Esophagus muscularis mucosa (tissue), 4 donors: ENCODE measurements at regions not wholly inside any gene's neighbourhood (a gene's known extent, or its start where the extent isn't known, plus 50 kb on each side); places are given as distances from the start of the nearest gene placed in this dataset.

ENCODE experiments used
- CTCF ChIP-seq, 3 experiments: fragments of 200-600 bp in 2 of 3; fragments of 450-650 bp in 1 of 3; sonication (generic) in 2 of 3; IDR thresholded peaks; one replicate each; pipeline ENCODE4 v1.5.1; 2017 to 2019; ENCODE audit warnings: antibody characterized with exemption in 3 of 3, mild to moderate bottlenecking in 2 of 3, moderate library complexity in 1 of 3
- EP300 ChIP-seq: sonication (generic); formaldehyde crosslinking; IDR thresholded peaks from one replicate; pipeline ENCODE4 v1.6.1; 2017; ENCODE audit warnings: antibody characterized with exemption
- POLR2A ChIP-seq: fragments of 450-650 bp; IDR thresholded peaks from one replicate; pipeline ENCODE4 v1.6.1; 2017; ENCODE audit warnings: antibody characterized with exemption, moderate library complexity, mild to moderate bottlenecking, low read depth
- POLR2AphosphoS5 ChIP-seq, 2 donors: sonication (generic); formaldehyde crosslinking; IDR thresholded peaks; one replicate each; pipeline ENCODE4 v1.6.1; 2017; ENCODE audit warnings: antibody characterized with exemption in 2 of 2

- TF ChIP-seq CTCF (IDR thresholded peaks at IDR 0.05): no peak
- TF ChIP-seq POLR2A: no peak
- TF ChIP-seq POLR2AphosphoS5 (IDR thresholded peaks at IDR 0.05): no peak
- no peak for TF ChIP-seq EP300
Observed at GRCh38 chrX:42869659-42870476, 91.9 kb upstream of the PPP1R2C start.
